Esophagus squamous epithelium (tissue), 4 donors: ENCODE measurements at regions not wholly inside any gene's neighbourhood (a gene's known extent, or its start where the extent isn't known, plus 50 kb on each side); places are given as distances from the start of the nearest gene placed in this dataset.

Source experiments
- CTCF ChIP-seq, 6 experiments: fragments of 450-650 bp in 4 of 6; fragments of 200-600 bp in 2 of 6; sonication (generic) in 2 of 6; IDR thresholded peaks; one replicate each; pipeline ENCODE4 v1.5.1; 2016 to 2019; ENCODE audit warnings: antibody characterized with exemption in 6 of 6, mild to moderate bottlenecking in 4 of 6, moderate library complexity in 4 of 6
- POLR2A ChIP-seq, 4 donors: fragments of 450-650 bp; IDR thresholded peaks; one replicate each; pipeline ENCODE4 v1.6.1; 2017; ENCODE audit warnings: antibody characterized with exemption in 4 of 4, mild to moderate bottlenecking in 4 of 4, moderate library complexity in 3 of 4

- TF ChIP-seq CTCF (IDR thresholded peaks at IDR 0.05) (no peak), POLR2A (IDR thresholded peaks at IDR 0.05) (no peak)
These were observed 171.8 kb upstream of the GCFC2 start for GRCh38 chr2:75882530-75882929.
